NCI-H2029 treated with DMSO at 0.1 percent for 48 hours (cell line): ENCODE measurements at regions not wholly inside any gene's neighbourhood (a gene's known extent, or its start where the extent isn't known, plus 50 kb on each side); places are given as distances from the start of the nearest gene placed in this dataset.

Source experiments
- DNase-seq: peaks from one replicate; lab custom pipeline; 2025; lab: John Stamatoyannopoulos, UW

DNA sequence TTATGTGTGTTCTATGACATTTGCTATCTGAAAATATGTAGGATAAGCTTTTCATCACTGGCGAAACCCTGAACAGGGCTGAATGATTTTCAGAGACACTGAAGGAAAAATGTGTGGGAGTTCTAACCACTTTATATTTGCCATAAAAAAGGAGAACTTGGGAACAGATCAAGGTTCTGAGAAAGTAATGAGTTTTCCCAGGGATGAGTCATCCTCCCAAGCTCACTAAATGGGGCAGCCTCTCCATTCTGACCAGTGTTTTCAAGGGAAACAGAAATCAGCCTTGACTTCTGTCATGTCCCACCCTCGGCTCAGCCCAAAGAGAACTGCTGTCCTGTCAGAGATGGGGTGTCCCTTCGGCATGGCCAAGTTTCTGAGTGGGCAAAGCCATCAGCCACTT, 2109.8 kb upstream of the CELF4 start:
- DNase-seq = no peak

DNA sequence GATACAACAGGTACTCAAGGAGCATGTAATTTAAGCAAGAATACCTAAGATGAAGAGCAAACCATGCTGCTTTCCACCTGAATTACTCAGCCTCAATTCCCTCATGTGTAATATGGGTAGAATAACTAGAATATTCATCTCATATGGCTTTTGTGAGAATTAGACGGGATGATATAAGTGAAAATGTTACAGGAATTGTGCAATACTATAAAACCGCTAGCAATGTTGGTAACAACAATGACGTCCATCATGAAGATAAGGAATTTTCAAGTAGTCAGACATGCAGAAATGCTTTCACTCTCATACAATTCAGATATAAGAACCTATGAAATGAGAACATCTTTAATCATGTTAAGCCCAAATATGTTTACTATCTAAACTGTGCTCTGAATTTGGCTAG, 2106.6 kb upstream of the CELF4 start:
- DNase-seq = no peak

DNA sequence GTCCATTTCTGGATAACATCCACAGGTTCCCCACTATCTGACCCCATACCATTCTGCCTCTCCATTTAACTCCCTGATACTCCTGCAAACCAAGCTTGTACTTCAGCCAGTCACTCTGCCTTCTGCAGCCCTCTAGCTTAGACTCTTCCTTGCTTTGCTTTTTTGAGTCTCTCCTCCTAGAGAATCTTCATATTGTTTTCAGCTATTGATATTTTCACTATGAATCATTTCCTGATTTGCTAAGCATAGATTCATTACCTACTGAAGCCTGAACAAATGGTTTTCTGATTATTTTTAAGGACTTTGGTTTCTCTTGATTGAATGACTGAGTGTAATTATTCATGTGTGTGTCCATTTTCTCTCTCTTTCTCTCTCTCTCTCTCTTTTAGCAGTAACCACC, 2102.3 kb upstream of the CELF4 start:
- DNase-seq = no peak

DNA sequence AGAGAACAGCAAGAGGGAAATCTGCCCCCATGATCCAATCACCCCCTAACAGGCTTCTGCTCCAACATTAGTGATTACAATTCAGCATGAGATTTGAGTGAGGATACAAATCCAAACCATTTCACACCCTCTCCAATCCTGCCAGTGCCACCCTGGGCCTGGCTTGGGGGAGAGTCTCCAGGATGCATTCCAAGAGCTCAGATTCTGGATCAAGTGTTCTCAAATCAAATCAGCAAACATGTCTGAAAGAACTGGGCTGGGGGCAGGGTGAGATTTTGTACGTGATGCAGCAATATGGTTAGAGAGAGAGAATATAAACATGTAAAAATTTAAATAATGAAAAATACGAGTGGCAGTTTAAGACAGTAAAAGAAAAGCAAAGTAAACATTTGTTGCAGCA, 2100.9 kb upstream of the CELF4 start:
- DNase-seq = no peak

DNA sequence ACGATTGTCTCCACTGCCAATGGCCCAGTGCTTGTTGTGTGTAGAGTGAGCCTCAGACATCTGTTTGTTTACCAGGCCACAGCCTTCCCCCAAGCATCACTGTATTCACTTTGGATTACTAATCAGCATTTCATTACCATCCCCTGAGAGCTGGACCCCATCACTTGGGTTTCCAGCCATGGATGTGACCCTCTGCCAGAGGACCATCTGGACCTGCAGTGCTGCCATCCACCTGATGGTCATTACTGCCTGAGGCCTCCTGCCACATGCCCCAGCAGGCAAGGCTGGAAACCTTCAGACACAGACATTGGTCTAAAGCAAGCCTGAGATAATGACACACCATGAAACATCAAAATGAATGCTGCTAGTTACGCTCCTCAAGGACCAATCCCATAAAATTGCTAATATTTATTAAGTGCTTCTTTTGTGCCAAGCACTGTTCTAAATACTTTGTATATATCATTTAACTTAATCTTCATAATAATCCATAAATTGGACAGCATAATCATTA, 2096.3 kb upstream of the CELF4 start:
- DNase-seq = no peak

DNA sequence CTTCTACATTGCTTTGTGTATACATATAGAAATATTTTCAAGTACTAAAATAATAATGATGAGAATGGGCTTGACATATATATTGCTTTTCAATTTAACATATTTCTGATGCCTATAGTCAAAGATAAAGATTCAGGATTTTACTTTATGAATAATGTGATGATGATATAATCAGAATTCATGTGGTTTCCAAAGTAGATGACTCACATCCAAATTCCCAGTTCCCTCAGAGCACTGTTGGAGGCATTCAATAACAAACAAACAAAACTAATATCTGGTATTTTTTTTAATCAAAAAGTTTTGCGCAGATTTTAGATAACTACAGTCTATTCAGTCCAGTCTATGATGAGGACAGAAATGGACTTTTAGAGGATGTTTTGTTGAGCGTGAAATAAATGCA, 2094.5 kb upstream of the CELF4 start:
- DNase-seq = no peak

DNA sequence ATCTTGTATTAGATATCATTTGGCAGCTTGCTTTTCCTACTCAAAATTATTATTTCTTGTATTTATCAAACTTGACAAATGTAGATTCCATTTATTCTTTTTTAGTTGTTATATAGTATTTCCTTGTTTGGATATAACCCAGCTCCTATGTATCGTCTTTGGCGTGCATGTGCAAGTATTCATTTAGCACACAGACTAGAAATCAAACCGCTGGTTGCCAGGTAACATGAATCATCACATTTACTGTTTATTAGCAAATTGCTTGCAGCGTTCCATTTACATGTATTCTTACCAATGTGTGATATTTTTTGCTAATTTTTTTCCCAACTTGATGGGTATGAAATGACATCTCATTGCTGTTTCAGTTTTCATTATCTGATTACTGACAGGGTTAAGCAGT, 2089.7 kb upstream of the CELF4 start:
- no peak for DNase-seq

DNA sequence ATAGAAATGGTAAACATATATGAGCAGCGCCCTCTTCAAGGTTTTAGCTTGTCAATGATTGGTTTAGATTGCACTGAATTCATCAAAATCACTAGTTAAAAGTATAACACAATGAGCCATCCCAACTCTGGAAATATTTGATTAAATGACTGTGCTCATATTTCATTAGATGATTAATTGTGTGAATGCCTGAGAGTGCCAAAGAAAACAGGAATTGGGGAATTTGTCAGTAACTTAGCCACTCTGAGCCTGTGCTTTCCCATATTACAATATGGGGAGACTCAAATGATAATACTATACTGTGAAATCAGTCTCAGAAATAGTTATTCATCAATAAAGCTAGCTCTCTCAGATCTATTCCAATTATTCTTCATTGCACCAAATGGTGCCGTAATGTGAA, 2087.6 kb upstream of the CELF4 start:
- DNase-seq = no peak

DNA sequence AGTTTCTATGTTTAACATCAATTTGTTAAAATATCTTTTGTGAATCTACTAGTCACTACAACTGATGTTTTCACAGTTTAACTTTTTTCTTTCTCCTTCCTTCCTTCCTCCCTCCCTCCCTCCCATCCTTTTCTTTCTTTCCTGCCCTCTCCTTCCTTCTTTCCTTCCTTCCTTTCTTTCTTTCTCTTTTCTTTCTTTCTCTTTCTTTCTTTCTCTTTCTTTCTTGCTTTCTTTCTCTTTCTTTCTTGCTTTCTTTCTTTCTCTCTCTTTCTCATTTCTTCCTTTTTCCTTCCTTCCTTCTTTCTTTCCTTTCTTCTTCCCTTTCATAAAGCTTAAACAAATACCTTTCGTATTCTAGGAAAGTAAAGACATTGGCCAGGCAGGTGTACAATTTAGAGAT, 2083.0 kb upstream of the CELF4 start:
- DNase-seq = no peak

DNA sequence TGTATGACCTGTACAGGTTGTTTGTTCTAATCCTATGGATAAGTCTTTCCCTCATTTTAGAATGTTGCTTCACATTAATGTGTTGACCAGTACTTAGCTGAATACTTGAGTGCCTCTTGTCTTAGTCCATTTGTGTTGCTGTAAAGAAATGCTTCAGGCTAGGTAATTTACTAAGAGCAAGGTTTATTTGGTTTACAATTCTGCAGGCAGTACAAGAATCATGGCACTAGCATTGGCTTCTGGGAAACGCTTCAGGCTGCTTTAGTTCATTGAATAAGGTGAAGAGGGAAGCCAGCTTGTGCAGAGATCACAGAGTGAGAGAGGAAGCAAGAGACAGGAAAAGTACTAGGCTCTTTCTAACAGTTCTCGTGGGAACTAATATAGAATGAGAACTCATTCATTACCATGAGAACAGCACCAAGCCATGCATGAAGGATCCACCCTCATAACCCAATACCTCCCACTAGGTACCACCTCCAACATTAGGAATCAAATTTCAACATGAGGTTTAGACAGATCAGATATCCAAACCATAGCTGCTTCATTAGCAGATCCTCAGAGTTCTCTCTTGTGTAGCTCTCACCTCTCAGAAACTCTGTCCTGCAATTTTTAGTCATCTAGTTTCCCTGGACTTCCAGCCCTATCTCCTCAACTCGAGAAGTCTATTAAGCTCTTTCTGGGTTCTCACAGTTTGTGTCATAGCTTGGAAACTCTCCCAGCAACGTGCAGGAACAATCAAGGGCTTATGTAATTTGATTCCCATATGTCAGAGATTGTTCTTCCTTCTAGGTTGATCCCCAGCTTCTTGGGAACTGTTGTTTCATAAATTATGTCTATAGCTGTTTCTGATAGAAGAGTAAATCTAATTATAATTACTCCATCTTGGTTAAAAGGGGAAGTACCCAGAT, 2082.3 kb upstream of the CELF4 start:
- peak; percentile 93 for DNase-seq

DNA sequence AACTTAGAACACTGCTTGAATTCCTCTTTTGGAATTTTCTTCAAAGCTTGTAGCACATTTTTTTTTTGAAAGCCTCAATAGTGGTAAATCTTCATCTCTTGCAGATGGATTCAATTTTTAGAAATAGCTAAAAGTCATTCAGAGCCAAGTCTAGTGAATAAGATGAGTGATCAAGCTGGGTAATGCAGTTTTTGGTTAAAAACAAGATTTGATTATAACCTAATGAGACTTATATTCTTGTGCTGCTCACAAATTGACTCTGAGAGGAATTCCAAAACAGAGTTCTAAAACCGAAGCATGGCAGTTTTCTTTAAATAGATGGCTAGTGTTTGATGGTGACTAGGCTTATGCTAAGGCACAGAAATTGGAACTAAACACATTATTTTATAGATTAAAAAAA, 2072.6 kb upstream of the CELF4 start:
- no peak for DNase-seq

DNA sequence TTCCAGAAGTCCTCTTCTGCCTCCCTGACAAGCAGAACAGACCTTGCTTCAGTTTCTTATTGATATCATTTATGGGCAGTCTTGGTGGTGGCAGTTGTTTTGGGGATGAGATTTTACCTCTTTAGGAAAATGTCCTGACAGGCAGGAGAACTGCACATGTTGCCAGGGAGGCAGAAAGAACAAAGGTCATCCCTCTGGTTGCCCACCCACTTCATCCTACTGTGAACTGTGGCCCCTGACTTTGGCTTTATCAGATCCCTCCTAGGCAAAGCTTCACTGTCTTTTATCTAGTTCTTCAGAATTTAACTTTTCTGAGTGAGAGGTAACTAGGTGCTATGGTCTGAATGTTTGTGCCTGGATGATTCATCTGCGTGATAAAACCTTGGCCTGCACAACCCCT, 2071.3 kb upstream of the CELF4 start:
- DNase-seq = no peak

DNA sequence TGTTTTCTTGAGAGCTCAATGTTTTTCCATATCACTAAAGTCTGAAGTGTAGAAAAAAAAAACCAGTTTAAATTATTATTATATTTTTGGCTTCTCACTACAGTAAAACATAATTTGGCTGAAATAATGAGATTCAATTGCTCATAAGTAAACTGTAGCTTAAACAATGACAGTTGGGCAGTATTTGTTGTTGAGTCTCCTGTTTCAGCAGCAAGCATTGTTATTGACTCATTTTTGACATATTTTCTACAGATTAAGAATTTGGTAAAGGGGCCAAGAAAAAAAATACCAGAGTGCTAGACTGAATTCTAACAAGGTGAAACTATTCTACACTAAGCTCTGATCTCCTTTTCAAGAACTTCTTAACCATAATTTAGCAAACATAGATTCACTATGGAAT, 2070.4 kb upstream of the CELF4 start:
- no peak for DNase-seq

DNA sequence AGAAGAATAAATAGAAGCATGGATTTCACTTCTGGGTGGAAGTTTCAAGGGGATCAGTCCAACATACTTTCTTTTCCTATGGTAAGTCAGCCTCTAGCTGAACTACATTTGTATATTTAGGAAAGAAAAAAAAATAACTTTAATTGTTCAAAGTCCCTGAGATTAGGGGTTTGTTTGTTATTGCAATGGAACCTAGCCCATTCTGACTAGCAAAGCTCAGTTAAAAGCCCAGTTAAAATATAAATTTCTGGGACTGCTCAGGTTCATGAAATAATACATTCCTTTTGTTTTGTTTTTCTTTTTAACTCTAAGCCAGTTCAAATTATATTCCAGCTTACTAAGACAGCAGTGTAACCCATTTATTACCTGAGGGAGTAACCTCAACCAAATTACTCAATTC, 2069.6 kb upstream of the CELF4 start:
- DNase-seq = no peak

DNA sequence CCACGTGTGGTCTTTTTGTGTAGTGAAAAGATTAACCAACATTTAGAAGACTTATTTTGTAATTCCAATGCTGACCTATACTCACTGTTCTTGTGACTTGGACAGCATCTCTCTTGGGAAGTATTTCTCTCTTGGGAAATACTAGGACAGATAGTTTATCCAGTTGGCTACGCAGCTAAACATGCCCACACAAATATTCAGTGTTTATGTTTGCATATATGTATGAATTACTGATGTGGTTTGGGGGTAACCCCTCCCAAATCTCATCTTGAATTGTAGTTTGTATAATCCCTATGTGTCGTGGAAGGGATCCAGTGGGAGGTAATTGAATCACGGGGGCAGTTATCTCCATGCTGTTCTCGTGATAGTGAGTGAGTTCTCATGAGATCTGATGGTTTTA, 2062.3 kb upstream of the CELF4 start:
- DNase-seq = no peak

DNA sequence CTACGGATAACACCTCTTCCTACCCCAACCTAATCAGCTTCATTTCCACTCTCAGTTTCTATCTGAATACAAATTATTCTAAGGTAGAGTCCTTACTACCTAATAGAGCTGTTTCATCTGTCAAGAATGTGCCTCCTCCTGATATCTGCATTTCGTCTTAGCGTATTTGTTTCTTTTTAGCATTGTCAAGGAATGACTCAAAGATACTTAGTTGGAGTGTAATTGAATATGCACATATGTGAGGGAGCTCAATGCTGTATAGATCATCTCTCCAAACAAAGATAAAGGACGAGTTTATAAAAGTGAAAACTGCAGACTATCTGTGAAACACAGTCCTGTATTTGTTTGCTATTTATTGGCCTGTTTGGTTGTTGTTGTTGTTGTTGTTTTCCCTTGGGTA, 2059.4 kb upstream of the CELF4 start:
- no peak for DNase-seq

DNA sequence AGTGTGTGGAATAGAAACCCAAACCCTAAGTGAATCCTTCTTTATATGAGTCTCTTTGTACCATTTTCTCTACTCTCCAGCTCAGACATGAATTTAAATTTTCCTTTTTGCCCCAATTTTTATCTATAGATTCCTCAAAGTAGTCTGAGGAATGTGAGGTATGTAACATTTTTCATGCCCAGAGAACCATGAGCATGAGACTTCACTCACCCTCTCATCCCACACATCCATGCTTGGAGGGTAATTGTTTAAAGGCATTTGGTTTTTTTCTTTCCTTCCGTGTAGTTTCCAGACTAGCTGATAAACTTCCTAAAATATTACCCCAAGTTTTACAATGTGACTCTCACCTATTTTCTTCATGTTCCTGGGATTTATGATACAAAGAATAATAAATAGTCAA, 2056.8 kb upstream of the CELF4 start:
- no peak for DNase-seq

DNA sequence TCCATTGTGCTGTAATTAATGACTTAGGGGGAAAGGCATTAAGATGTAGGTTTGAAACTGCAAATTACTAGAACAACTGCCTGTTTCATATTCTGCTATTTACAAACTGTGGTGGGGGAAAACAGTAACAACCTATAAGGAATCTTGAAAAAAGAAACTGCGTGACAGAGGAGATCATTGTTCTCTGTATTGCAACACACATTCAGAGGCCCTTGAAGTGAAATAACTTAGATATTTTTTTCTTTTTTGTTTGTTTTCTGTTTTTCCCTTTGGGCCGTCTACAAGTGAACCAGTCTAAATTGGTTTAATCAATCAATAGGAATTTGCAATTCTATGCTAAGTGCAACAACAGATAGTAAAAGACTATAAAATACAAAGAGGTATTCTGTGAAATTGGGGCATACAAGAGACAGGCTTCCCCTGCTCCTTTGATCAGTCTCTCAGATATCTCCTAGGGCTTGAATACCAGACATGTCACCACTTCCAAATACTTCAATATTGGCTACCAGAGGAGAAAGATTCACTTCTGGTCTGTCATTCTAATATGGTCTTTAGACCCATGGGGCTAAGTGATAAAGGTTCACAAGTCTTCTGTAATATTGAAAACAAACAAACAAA, 2055.1 kb upstream of the CELF4 start:
- no peak for DNase-seq

DNA sequence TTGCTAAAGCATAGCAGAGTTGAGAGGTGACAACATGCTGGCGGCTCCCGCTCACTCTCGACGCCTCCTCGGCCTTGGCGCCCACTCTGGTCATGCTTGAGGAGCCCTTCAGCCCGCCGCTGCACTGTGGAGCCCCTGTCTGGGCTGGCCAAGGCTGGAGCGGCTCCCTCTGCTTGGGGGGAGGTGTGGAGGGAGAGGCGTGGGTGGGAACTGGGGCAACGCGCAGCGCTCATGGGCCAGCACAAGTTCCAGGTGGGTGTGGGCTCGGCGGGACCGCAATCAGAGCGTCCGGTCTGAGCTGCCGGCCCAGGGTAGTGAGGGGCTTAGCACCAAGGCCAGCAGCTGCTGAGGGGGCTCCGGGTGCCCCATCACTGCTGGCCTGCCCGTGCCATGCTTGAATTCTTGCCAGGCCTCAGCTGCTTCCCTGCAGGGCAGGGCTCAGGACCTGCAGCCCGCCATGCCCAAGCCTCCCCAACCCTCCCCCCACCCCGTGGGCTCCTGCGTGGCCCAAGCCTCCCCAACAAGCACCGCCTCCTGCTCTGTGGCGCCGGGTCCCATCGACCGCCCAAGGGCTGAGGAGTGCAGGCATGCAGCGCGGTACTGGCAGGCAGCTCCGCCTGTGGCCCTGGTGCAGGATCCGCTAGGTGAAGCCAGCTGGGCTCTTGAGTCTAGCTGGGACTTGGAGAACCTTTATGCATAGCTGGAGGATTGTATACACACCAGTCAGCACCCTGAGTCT, 2052.8 kb upstream of the CELF4 start:
- DNase-seq = no peak

DNA sequence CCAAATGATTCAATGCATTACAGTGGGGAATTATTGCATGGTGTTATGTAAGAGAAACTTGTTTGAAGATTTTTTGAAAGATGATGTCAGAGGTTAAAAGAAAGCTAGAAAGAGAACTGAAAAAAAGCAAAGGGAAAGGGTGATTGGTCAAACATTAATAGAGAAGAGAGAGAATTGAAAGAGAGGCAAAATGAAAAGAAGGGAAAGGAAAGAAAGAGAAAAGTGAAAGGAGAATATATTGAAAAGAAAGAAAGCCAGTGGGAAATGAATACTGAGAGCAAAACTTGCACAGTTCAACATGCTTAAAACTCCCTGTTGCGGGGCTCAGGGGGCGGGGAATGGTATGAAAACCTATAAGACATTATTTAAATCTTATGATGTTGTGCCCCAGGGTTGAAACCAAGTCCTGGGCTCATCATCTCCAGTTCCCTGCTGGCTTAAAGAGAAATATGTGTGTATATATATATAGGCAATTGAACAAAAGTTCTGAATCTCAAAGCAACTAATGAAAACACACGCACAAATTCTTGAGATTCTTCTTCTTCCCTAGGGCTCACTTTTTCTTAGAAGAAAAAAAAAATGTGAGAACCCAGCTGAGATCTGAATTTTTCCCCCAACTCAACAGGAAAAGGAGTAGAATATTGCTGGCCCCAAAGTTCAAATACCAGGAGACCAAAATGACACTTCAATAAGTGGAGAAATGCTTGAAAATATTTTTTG, 2045.9 kb upstream of the CELF4 start:
- no peak for DNase-seq

DNA sequence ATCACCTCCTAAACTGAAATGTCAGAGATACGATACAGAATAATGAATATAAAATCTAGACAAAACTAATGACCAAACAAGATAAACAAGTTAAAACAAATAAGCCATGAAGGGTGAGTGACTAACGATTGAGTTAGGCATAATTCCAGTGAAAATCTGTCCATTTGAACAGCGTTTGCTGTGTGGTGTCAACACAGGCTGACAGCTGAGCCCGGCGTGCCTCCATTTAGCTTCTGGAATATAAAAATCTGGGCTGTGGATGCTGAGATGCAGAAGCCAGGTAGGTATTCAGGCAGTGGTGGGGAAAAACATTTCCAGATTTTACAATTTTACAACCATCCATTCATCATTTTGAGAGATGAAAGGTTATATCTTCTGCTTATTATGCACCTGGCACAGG, 2041.4 kb upstream of the CELF4 start:
- no peak for DNase-seq

DNA sequence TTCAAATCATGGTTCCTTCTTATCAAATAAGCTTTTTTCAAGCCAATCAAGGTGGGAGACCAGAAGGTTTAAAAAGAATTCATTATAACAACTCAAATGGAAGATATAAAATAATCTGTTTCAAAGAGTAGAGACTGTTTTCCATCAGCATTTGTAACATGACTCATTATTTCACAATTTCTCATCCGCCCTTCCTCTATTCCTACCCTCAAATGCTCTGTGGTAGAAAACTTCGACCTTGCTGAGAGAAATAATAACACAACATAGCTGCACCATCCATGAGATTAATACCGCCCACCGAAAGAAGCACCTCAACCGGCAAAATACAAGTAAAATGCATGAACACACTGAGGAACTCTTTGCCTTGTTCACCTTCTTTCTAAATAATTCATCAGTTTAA, 2039.2 kb upstream of the CELF4 start:
- DNase-seq = no peak
